ENCODE measurements at regions not wholly inside any gene's neighbourhood (a gene's known extent, or its start where the extent isn't known, plus 50 kb on each side); places are given as distances from the start of the nearest gene placed in this dataset.

DNA sequence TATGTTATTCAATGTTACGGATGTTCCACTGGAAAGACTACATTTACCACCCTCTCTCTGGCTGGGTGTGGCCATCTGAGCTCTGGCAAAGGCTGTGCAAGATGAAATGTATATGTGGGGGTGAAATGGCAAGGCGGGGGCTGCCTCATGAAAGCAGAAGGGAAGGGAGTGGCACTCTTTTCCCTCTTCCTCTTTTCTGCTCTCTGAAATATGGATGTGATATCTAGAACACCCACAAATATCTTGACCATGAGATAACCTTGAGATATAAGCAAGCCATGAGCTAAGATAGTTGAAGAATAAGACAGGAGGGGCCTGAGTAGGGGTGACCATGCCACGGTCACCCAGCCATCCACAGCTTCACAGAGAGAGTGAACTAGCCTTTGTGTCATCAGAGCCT, 367.8 kb upstream of the ID2 start:
- TF ChIP-seq HNRNPH1 (optimal IDR thresholded peaks at IDR 0.05; ENCODE audit: low read depth, low read length) (no peak), ZNF780A (CRISPR knock-in tag; IDR thresholded peaks at IDR 0.05) (no peak), NR2C2 (CRISPR knock-in tag; IDR thresholded peaks at IDR 0.05) (no peak), NR2C2 (tag; IDR thresholded peaks at IDR 0.05) (no peak), MAX (CRISPR knock-in tag; IDR thresholded peaks at IDR 0.05) (no peak), SMARCC2 (IDR thresholded peaks at IDR 0.05; ENCODE audit: low read depth) (no peak), PRPF4 (IDR thresholded peaks at IDR 0.05; ENCODE audit: insufficient read depth, low read depth, low read length, poor library complexity, severe bottlenecking) (no peak), EZH2 (IDR thresholded peaks at IDR 0.05; ENCODE audit: borderline replicate concordance, low read depth, low read length) (no peak)
- TF ChIP-seq, protein P1, sequence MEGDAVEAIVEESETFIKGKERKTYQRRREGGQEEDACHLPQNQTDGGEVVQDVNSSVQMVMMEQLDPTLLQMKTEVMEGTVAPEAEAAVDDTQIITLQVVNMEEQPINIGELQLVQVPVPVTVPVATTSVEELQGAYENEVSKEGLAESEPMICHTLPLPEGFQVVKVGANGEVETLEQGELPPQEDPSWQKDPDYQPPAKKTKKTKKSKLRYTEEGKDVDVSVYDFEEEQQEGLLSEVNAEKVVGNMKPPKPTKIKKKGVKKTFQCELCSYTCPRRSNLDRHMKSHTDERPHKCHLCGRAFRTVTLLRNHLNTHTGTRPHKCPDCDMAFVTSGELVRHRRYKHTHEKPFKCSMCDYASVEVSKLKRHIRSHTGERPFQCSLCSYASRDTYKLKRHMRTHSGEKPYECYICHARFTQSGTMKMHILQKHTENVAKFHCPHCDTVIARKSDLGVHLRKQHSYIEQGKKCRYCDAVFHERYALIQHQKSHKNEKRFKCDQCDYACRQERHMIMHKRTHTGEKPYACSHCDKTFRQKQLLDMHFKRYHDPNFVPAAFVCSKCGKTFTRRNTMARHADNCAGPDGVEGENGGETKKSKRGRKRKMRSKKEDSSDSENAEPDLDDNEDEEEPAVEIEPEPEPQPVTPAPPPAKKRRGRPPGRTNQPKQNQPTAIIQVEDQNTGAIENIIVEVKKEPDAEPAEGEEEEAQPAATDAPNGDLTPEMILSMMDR (IDR thresholded peaks at IDR 0.05 in 2 of 3, conservative IDR thresholded peaks at IDR 0.05 in 1 of 3; ENCODE audit: insufficient read depth in 2 of 3, low read depth in 1 of 3, low read length in 3 of 3), result no peak
- TF ChIP-seq, protein P2, sequence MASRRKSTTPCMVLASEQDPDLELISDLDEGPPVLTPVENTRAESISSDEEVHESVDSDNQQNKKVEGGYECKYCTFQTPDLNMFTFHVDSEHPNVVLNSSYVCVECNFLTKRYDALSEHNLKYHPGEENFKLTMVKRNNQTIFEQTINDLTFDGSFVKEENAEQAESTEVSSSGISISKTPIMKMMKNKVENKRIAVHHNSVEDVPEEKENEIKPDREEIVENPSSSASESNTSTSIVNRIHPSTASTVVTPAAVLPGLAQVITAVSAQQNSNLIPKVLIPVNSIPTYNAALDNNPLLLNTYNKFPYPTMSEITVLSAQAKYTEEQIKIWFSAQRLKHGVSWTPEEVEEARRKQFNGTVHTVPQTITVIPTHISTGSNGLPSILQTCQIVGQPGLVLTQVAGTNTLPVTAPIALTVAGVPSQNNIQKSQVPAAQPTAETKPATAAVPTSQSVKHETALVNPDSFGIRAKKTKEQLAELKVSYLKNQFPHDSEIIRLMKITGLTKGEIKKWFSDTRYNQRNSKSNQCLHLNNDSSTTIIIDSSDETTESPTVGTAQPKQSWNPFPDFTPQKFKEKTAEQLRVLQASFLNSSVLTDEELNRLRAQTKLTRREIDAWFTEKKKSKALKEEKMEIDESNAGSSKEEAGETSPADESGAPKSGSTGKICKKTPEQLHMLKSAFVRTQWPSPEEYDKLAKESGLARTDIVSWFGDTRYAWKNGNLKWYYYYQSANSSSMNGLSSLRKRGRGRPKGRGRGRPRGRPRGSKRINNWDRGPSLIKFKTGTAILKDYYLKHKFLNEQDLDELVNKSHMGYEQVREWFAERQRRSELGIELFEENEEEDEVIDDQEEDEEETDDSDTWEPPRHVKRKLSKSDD (conservative IDR thresholded peaks at IDR 0.05; ENCODE audit: low read length), result no peak
- TF ChIP-seq, protein P3, sequence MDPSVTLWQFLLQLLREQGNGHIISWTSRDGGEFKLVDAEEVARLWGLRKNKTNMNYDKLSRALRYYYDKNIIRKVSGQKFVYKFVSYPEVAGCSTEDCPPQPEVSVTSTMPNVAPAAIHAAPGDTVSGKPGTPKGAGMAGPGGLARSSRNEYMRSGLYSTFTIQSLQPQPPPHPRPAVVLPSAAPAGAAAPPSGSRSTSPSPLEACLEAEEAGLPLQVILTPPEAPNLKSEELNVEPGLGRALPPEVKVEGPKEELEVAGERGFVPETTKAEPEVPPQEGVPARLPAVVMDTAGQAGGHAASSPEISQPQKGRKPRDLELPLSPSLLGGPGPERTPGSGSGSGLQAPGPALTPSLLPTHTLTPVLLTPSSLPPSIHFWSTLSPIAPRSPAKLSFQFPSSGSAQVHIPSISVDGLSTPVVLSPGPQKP (CRISPR knock-in tag; IDR thresholded peaks at IDR 0.05), result no peak
- TF ChIP-seq, protein P4, sequence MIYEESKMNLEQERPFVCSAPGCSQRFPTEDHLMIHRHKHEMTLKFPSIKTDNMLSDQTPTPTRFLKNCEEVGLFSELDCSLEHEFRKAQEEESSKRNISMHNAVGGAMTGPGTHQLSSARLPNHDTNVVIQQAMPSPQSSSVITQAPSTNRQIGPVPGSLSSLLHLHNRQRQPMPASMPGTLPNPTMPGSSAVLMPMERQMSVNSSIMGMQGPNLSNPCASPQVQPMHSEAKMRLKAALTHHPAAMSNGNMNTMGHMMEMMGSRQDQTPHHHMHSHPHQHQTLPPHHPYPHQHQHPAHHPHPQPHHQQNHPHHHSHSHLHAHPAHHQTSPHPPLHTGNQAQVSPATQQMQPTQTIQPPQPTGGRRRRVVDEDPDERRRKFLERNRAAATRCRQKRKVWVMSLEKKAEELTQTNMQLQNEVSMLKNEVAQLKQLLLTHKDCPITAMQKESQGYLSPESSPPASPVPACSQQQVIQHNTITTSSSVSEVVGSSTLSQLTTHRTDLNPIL (CRISPR knock-in tag; IDR thresholded peaks at IDR 0.05), result no peak

Measured in K562 (cell line).